Embryonic facial prominence (tissue), 1 donor: ENCODE measurements at regions not wholly inside any gene's neighbourhood (a gene's known extent, or its start where the extent isn't known, plus 50 kb on each side); places are given as distances from the start of the nearest gene placed in this dataset.

ENCODE experiments used
- DNase-seq: peaks from one replicate; pipeline ENCODE4 v3.0.0-alpha.2; 2016; ENCODE audit errors: extremely low spot score

- DNase-seq, result no peak
These were observed 285.7 kb downstream of the RNF144B start for GRCh38 chr6:18672852-18673251.

- DNase-seq, result no peak
These were observed 287.2 kb downstream of the RNF144B start for GRCh38 chr6:18674346-18674745.

- no peak for DNase-seq
These were observed 288.7 kb downstream of the RNF144B start for GRCh38 chr6:18675881-18676280.

GRCh38 chr6:18676548-18676947, 289.4 kb downstream of the RNF144B start:
- no peak for DNase-seq

- DNase-seq, result no peak
These were observed 293.7 kb downstream of the RNF144B start for GRCh38 chr6:18680842-18681241.

GRCh38 chr6:18681832-18682503, 294.8 kb downstream of the RNF144B start:
- DNase-seq, result no peak

GRCh38 chr6:18684343-18684742, 297.2 kb downstream of the RNF144B start:
- DNase-seq, result no peak

- no peak for DNase-seq
These were observed 306.0 kb downstream of the RNF144B start for GRCh38 chr6:18692929-18693685.

- no peak for DNase-seq
These were observed 306.7 kb downstream of the RNF144B start for GRCh38 chr6:18693881-18694280.

GRCh38 chr6:18703546-18703945, 316.4 kb downstream of the RNF144B start:
- DNase-seq, result no peak

- DNase-seq, result no peak
These were observed 320.7 kb downstream of the RNF144B start for GRCh38 chr6:18707714-18708439.

GRCh38 chr6:18712595-18712994, 325.4 kb downstream of the RNF144B start:
- no peak for DNase-seq

- DNase-seq, result no peak
These were observed 332.9 kb downstream of the RNF144B start for GRCh38 chr6:18720075-18720474.

- DNase-seq, result no peak
These were observed 336.9 kb downstream of the RNF144B start for GRCh38 chr6:18724056-18724455.

- no peak for DNase-seq
These were observed 338.3 kb downstream of the RNF144B start for GRCh38 chr6:18725449-18725848.

- DNase-seq, result no peak
These were observed 346.9 kb downstream of the RNF144B start for GRCh38 chr6:18733921-18734550.

- no peak for DNase-seq
These were observed 354.6 kb downstream of the RNF144B start for GRCh38 chr6:18741741-18742140.

GRCh38 chr6:18742406-18742805, 355.3 kb downstream of the RNF144B start:
- DNase-seq, result no peak

GRCh38 chr6:18746727-18747126, 359.6 kb downstream of the RNF144B start:
- no peak for DNase-seq

GRCh38 chr6:18748314-18748713, 361.2 kb downstream of the RNF144B start:
- DNase-seq, result no peak

GRCh38 chr6:18752278-18753068, 365.3 kb downstream of the RNF144B start:
- no peak for DNase-seq
